MM.1S (cell line): ENCODE measurements at regions not wholly inside any gene's neighbourhood (a gene's known extent, or its start where the extent isn't known, plus 50 kb on each side); places are given as distances from the start of the nearest gene placed in this dataset.

ENCODE experiments used
- DNase-seq: peaks from one replicate; pipeline ENCODE4 v3.0.0-alpha.2; 2015
- H2AFZ ChIP-seq: fragments of 300-600 bp; sonication (generic); 2 replicates; pipeline ENCODE4 v1.6.0; 2016; ENCODE audit warnings: antibody characterized with exemption, low read length
- H3F3A ChIP-seq: fragments of 300-600 bp; sonication (generic); 2 replicates; pipeline ENCODE4 v1.6.1; 2016; ENCODE audit warnings: mild to moderate bottlenecking, antibody characterized with exemption, low read length, moderate library complexity, mixed read lengths; ENCODE audit not compliant: insufficient read depth
- H3K27ac ChIP-seq: fragments of 300-600 bp; sonication (generic); 2 replicates; pipeline ENCODE4 v1.5.1; 2016; ENCODE audit warnings: mild to moderate bottlenecking, low read length
- H3K27me3 ChIP-seq: fragments of 300-600 bp; sonication (generic); replicated peaks from 2 replicates; pipeline ENCODE4 v1.6.0; 2016; ENCODE audit warnings: low read length; ENCODE audit not compliant: insufficient read depth
- H3K36me3 ChIP-seq: fragments of 300-600 bp; sonication (generic); replicated peaks from 2 replicates; pipeline ENCODE4 v1.6.1; 2016; ENCODE audit warnings: mild to moderate bottlenecking, low read length, mixed read lengths; ENCODE audit not compliant: insufficient read depth
- H3K4me1 ChIP-seq: fragments of 300-600 bp; sonication (generic); 2 replicates; pipeline ENCODE4 v1.6.1; 2016; ENCODE audit warnings: low read length, mixed read lengths
- H3K4me2 ChIP-seq: fragments of 300-600 bp; sonication (generic); 2 replicates; pipeline ENCODE4 v1.6.0; 2016; ENCODE audit warnings: low read depth, low read length
- H3K4me3 ChIP-seq: fragments of 300-600 bp; sonication (generic); 2 replicates; pipeline ENCODE4 v1.5.1; 2016; ENCODE audit warnings: low read length, mixed read lengths
- H3K79me2 ChIP-seq: fragments of 300-600 bp; sonication (generic); 2 replicates; pipeline ENCODE4 v1.6.1; 2016; ENCODE audit warnings: mixed run types, low read length, mixed read lengths
- H3K9ac ChIP-seq: fragments of 300-600 bp; sonication (generic); 2 replicates; pipeline ENCODE4 v1.6.1; 2016; ENCODE audit warnings: low read length, mixed read lengths
- H3K9me2 ChIP-seq: fragments of 300-600 bp; sonication (generic); replicated peaks from 2 replicates; pipeline ENCODE4 v1.6.1; 2016; ENCODE audit warnings: mild to moderate bottlenecking, low read length, mixed read lengths; ENCODE audit not compliant: insufficient read depth
- H3K9me3 ChIP-seq: fragments of 300-600 bp; sonication (generic); replicated peaks from 2 replicates; pipeline ENCODE4 v1.6.1; 2016; ENCODE audit warnings: mild to moderate bottlenecking, low read length, mixed read lengths; ENCODE audit not compliant: insufficient read depth
- H4K20me1 ChIP-seq: fragments of 300-600 bp; sonication (generic); 2 replicates; pipeline ENCODE4 v1.6.1; 2016; ENCODE audit warnings: mild to moderate bottlenecking, low read length, moderate library complexity, mixed read lengths; ENCODE audit not compliant: insufficient read depth
- EZH2 ChIP-seq: fragments of 300-600 bp; sonication (generic); optimal IDR thresholded peaks from 2 replicates; pipeline ENCODE3; 2017; ENCODE audit warnings: low read depth, mild to moderate bottlenecking, antibody characterized with exemption, low read length, mixed read lengths
- EZH2phosphoT487 ChIP-seq: fragments of 300-600 bp; sonication (generic); IDR thresholded peaks from 2 replicates; pipeline ENCODE4 v1.6.1; 2018; ENCODE audit warnings: antibody characterized with exemption, low read length
- TF ChIP-seq, protein P1 (sequence below): fragments of 300-600 bp; sonication (generic); IDR thresholded peaks from 2 replicates; pipeline ENCODE4 v1.5.1; 2016; ENCODE audit warnings: antibody characterized with exemption, low read length, mixed read lengths

DNA sequence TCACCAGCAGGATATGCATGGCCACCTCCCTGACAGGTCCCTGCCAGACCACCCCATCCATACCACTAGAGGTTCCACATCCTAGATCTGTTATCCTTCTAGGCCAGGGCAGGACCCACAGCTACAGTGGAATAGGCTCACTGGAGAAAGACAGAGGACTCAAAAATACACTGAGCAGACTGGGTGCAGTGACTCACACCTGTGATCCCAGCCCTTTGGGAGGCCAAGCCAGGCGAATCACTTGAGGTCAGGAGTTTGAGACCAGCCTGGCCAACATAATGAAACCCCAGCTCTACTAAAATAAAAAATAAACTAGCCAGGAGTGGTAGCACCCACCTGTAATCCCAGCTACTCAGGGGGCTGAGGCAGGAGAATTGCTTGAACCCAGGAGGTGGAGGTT is 56.5 kb upstream of the TESK1 start:
- Histone ChIP-seq H3K27ac (no peak overlapping the region), H3K9ac (no peak overlapping the region), H3K9me2 (no peaks in the 10 kb centered on the region), H3K36me3 (no peaks in the 10 kb centered on the region), H2AFZ (no peak overlapping the region), H3K79me2 (no peaks in the 10 kb centered on the region), H3K4me3 (no peak overlapping the region), H3K4me1 (no peaks in the 10 kb centered on the region), H3K27me3 (no peaks in the 10 kb centered on the region), H3K4me2 (no peak overlapping the region), H4K20me1 (no peaks in the 10 kb centered on the region), H3F3A (no peaks in the 10 kb centered on the region), H3K9me3 (no peaks in the 10 kb centered on the region)
- TF ChIP-seq, protein P1, sequence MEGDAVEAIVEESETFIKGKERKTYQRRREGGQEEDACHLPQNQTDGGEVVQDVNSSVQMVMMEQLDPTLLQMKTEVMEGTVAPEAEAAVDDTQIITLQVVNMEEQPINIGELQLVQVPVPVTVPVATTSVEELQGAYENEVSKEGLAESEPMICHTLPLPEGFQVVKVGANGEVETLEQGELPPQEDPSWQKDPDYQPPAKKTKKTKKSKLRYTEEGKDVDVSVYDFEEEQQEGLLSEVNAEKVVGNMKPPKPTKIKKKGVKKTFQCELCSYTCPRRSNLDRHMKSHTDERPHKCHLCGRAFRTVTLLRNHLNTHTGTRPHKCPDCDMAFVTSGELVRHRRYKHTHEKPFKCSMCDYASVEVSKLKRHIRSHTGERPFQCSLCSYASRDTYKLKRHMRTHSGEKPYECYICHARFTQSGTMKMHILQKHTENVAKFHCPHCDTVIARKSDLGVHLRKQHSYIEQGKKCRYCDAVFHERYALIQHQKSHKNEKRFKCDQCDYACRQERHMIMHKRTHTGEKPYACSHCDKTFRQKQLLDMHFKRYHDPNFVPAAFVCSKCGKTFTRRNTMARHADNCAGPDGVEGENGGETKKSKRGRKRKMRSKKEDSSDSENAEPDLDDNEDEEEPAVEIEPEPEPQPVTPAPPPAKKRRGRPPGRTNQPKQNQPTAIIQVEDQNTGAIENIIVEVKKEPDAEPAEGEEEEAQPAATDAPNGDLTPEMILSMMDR = no peak
- TF ChIP-seq EZH2 (no peak), EZH2phosphoT487 (no peak)
- no peak for DNase-seq

DNA sequence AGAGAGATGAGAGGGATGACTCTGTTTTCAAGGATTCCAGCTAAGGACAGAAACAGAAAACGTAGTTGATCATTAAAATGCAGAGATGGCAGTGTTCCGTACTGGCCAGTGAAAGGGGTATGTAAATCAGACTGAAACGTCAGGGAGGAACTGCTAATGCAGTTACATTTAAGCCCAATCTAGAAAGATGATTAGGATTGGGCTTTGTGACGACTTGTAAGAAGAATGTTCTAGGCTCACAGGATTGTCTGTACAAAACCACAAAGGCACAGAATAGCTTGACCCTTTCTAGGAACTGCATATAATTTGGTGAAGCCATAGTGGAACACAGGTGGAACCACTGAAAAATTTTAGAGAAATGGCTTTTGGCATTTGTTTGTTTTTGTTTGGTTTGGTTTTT is 55.6 kb upstream of the TESK1 start:
- no peaks in the 10 kb centered on the region for H3K27me3 ChIP-seq
- H3K9ac ChIP-seq = no peak overlapping the region
- H3K27ac ChIP-seq = no peak overlapping the region
- no peaks in the 10 kb centered on the region for H3K9me2 ChIP-seq
- H3K4me3 ChIP-seq = no peak overlapping the region
- H3K79me2 ChIP-seq = no peaks in the 10 kb centered on the region
- no peak for DNase-seq
- H2AFZ ChIP-seq = no peak overlapping the region
- H4K20me1 ChIP-seq = no peaks in the 10 kb centered on the region
- no peaks in the 10 kb centered on the region for H3K36me3 ChIP-seq
- H3K4me1 ChIP-seq = no peaks in the 10 kb centered on the region
- TF ChIP-seq EZH2phosphoT487 (no peak), EZH2 (no peak)
- TF ChIP-seq, protein P1 = no peak
- no peaks in the 10 kb centered on the region for H3F3A ChIP-seq
- no peaks in the 10 kb centered on the region for H3K9me3 ChIP-seq
- H3K4me2 ChIP-seq = no peak overlapping the region

GRCh38 chr9:35552376-35552775 is 52.7 kb upstream of the TESK1 start:
- Histone ChIP-seq H3K9me3 (no peaks in the 10 kb centered on the region), H3K4me3 (no peak overlapping the region), H3K27me3 (no peaks in the 10 kb centered on the region), H3K4me2 (no peak overlapping the region), H4K20me1 (no peaks in the 10 kb centered on the region), H3K36me3 (no peaks in the 10 kb centered on the region), H3K27ac (no peak overlapping the region), H2AFZ (no peak overlapping the region), H3K9ac (no peak overlapping the region), H3F3A (no peaks in the 10 kb centered on the region), H3K79me2 (no peaks in the 10 kb centered on the region), H3K4me1 (no peaks in the 10 kb centered on the region), H3K9me2 (no peaks in the 10 kb centered on the region)
- no peak for DNase-seq
- no peak for TF ChIP-seq EZH2phosphoT487
- TF ChIP-seq EZH2 = no peak
- TF ChIP-seq, protein P1 = no peak
